Heart left ventricle (tissue), 16 donors: ENCODE measurements at regions not wholly inside any gene's neighbourhood (a gene's known extent, or its start where the extent isn't known, plus 50 kb on each side); places are given as distances from the start of the nearest gene placed in this dataset.

Experiments used
- ATAC-seq, 4 donors: fragments of 200-7000 bp; cut with Tn5 transposase; one replicate each; pipeline ENCODE4 v1.9.1; 2020 to 2022; ENCODE audit warnings: moderate library complexity in 4 of 4, mild to moderate bottlenecking in 3 of 4, moderate number of reproducible peaks in 1 of 4
- DNase-seq, 5 donors: peaks; one replicate each; pipeline ENCODE4 v3.0.0-alpha.2; 2020
- H3K27ac ChIP-seq, 12 donors: fragments of 200-600 bp; sonication (generic) in 4 of 12; one replicate each; pipeline versions ENCODE4 v1.5.0 to v1.8.0; 2016 to 2022; ENCODE audit warnings: mild to moderate bottlenecking in 2 of 12
- H3K27me3 ChIP-seq, 9 donors: fragments of 200-600 bp; sonication (generic) in 2 of 9; one replicate each; pipeline versions ENCODE4 v1.5.1 to v1.8.0; 2016 to 2022; ENCODE audit warnings: mild to moderate bottlenecking in 3 of 9
- H3K36me3 ChIP-seq, 9 donors: fragments of 200-600 bp; sonication (generic) in 2 of 9; one replicate each; pipeline versions ENCODE4 v1.5.0 to v1.8.0; 2018 to 2022; ENCODE audit warnings: mild to moderate bottlenecking in 2 of 9
- H3K4me1 ChIP-seq, 12 donors: fragments of 200-600 bp; sonication (generic) in 4 of 12; one replicate each; pipeline versions ENCODE4 v1.5.0 to v1.8.0; 2016 to 2022; ENCODE audit warnings: mild to moderate bottlenecking in 3 of 12
- H3K4me3 ChIP-seq, 12 donors: fragments of 200-600 bp; sonication (generic) in 4 of 12; one replicate each; pipeline versions ENCODE4 v1.5.0 to v1.8.0; 2017 to 2022; ENCODE audit warnings: mild to moderate bottlenecking in 9 of 12, moderate library complexity in 4 of 12
- H3K9me3 ChIP-seq, 12 donors: fragments of 200-600 bp; sonication (generic) in 4 of 12; one replicate each; pipeline versions ENCODE4 v1.5.0 to v1.8.0; 2016 to 2022; ENCODE audit warnings: mild to moderate bottlenecking in 1 of 12
- POLR2A ChIP-seq, 2 donors: fragments of 450-650 bp; IDR thresholded peaks; one replicate each; pipeline ENCODE4 v1.6.1; 2017; ENCODE audit warnings: antibody characterized with exemption in 2 of 2, mild to moderate bottlenecking in 2 of 2, moderate library complexity in 2 of 2
- WGBS, 4 donors: extraction: QIAGEN DNeasy Blood & Tissue Kit in 2 of 4; methylation state at CpG; one replicate each; pipeline versions ENCODE4 v1.1.5 to v1.1.7; 2013 to 2018; 5-methylcytosine and 5-hydroxymethylcytosine counted together
- intact Hi-C, 10 donors: fragments of 100-400 bp; cut with DNase I; formaldehyde crosslinking; loops; one replicate each; pipeline versions ENCODE4 v1.11.1 to v1.14.2; 2022
- TF ChIP-seq, protein P1 (sequence below), 12 donors: fragments of 200-600 bp; sonication (generic) in 4 of 12; IDR thresholded peaks; one replicate each; pipeline versions ENCODE4 v1.5.0 to v1.8.0; 2018 to 2022; ENCODE audit warnings: antibody characterized with exemption in 12 of 12, mild to moderate bottlenecking in 5 of 12
- donor health status: ischemic (EF 13 %, LVEDD 7.1; RV severe dilation, severe dysfunction).
- donor health status: healthy with polysubstance abuse.
- donor health status: DM: no; HTN: yes; CAD: no.
- donor health status: DM: no; HTN: no; CAD: no.
- donor health status: ischemic (EF 25% LVEDD 6.9; RV normal size, moderate dysfunction).
- donor health status: ischemic (EF 25% LVEDD 5.7; RV mildly dilated, moderate dysfunction).
- donor health status: healthy.
- donor health status: DM: yes; HTN: yes; CAD: no.
- donor health status: ischemic (EF 35%, LVEDD 5.7; RV mildly dilated, moderate dysfunction).
- donor health status: nonischemic (EF 11% LVEDD 7.7; RV severe dilation, severe dysfunction).
- donor health status: DM: yes; HTN: yes; CAD: no.
- donor health status: PGD.
- donor health status: ischemic (EF 29% LVEDD 5.4; RV normal size, mild dysfunction).
- donor health status: nonischemic (EF 23%, LVEDD 6.1; RV moderate dilation, normal function).

DNA sequence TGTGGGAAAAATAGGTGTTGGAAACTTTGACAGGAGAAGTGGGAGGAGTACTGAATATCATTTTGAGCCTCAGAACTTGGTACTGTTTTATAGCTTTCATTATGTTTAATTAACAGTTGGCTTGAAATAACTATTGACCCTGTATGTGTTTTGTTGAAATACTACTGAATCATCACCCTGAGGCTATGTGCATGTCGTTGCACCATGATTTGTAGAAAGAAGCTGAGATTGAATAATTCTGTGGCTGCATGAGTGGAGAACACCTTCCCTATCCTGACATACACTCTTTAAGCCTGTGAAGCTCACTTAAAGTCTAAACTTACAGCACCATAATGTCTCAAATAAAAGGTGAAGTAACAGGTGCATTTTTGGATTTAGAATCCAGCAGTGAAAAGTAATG lies 656.5 kb downstream of the CDY2B start:
- no peak for TF ChIP-seq POLR2A (IDR thresholded peaks at IDR 0.05)
- TF ChIP-seq, protein P1, sequence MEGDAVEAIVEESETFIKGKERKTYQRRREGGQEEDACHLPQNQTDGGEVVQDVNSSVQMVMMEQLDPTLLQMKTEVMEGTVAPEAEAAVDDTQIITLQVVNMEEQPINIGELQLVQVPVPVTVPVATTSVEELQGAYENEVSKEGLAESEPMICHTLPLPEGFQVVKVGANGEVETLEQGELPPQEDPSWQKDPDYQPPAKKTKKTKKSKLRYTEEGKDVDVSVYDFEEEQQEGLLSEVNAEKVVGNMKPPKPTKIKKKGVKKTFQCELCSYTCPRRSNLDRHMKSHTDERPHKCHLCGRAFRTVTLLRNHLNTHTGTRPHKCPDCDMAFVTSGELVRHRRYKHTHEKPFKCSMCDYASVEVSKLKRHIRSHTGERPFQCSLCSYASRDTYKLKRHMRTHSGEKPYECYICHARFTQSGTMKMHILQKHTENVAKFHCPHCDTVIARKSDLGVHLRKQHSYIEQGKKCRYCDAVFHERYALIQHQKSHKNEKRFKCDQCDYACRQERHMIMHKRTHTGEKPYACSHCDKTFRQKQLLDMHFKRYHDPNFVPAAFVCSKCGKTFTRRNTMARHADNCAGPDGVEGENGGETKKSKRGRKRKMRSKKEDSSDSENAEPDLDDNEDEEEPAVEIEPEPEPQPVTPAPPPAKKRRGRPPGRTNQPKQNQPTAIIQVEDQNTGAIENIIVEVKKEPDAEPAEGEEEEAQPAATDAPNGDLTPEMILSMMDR (IDR thresholded peaks at IDR 0.05): no peak
- no peak overlapping the region for H3K4me3 ChIP-seq
- H3K27ac ChIP-seq: no peak overlapping the region
- DNase-seq: no peak
- intact Hi-C loops: no loop called here
- H3K36me3 ChIP-seq: no peaks in the 10 kb centered on the region
- no peaks in the 10 kb centered on the region for H3K9me3 ChIP-seq
- no peaks in the 10 kb centered on the region for H3K4me1 ChIP-seq
- no peaks in the 10 kb centered on the region for H3K27me3 ChIP-seq
- WGBS, 4 donors: 32 to 33% methylated on average over 1 of the region's 1 CpG; no CpG with 5 or more reads in 2 of the 4 donors
- no peak for ATAC-seq

DNA sequence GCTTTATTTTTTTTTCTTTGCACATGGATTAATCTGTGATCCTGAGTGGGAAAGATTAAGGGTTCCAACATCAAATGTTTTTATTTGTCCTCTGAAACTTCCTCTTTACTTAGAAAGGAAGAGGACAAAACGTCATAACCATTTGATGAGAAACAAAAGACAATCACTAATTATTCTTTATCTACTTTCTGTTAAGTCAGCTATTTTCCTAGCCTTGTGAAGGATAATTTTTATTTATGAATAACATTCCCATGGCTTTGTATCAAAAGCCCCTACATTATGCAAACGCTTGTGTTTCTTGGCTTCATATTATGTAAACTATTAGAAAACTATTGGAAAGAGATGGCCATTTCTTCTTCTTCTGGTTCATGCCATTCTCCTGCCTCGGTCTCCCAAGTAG lies 677.6 kb downstream of the CDY2B start:
- no peak for TF ChIP-seq POLR2A (IDR thresholded peaks at IDR 0.05)
- TF ChIP-seq, protein P1 (IDR thresholded peaks at IDR 0.05): no peak
- intact Hi-C loops: no loop called here
- ATAC-seq: no peak

DNA sequence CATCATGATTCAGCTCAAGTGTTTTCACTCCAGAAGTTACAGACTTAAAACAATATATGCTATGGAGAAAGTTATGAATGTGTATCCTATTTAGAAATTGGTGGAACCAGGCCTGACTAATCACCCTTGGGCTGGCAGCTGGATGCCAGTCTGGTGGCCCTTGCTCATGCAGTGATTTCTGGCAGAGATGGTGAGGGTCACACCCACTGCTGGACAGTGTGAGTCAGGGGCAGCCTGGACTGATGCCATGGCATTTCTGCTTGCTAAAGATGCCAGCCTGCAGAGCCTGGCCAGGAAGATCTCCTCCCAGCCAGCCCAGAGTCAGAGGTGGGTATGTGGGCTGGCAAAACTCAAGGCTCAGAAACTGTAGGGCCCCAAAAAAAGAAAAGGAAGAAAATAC lies 695.7 kb downstream of the CDY2B start:
- intact Hi-C loops: no loop called here
- Histone ChIP-seq H3K27ac (no peak overlapping the region), H3K36me3 (no peaks in the 10 kb centered on the region), H3K4me3 (no peak overlapping the region), H3K27me3 (no peaks in the 10 kb centered on the region), H3K9me3 (no peaks in the 10 kb centered on the region), H3K4me1 (no peaks in the 10 kb centered on the region)
- TF ChIP-seq, protein P1 (IDR thresholded peaks at IDR 0.05): no peak
- no peak for TF ChIP-seq POLR2A (IDR thresholded peaks at IDR 0.05)
- ATAC-seq (no peak), DNase-seq (no peak)

More for the DNA sequence above, 677.6 kb downstream of the CDY2B start:
- Histone ChIP-seq H3K4me3 (no peak overlapping the region), H3K27ac (no peak overlapping the region), H3K27me3 (no peaks in the 10 kb centered on the region), H3K4me1 (no peaks in the 10 kb centered on the region), H3K36me3 (no peaks in the 10 kb centered on the region), H3K9me3 (peaks cover 0 to 3% (median 0%) of the 10 kb centered on the region in 12 donors)
- DNase-seq: no peak
- WGBS, 4 donors: 50 to 56% methylated on average over 3 of the region's 3 CpGs; no CpG with 5 or more reads in 2 of the 4 donors

DNA sequence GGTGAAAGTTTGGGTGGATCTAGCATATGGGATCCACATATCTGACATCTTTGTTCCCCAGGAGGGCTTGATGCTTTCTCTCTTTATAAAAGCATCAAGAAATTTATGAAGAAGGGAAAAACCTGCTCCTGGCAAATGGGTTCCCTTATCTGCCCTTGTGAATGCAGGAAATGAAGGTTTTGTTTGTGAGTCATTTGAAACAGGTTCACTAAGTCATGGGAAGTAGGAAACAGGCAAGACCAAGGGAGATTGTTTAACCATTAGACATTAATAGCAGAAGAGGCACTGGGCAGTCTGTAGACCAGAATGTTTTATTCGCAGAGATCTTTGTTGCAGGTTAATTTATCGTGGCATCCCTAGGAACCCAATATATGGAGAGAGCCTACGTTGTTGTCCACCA lies 713.1 kb downstream of the CDY2B start:
- Histone ChIP-seq H3K36me3 (no peaks in the 10 kb centered on the region), H3K4me3 (no peak overlapping the region), H3K4me1 (no peaks in the 10 kb centered on the region), H3K27ac (no peak overlapping the region), H3K9me3 (no peaks in the 10 kb centered on the region), H3K27me3 (no peaks in the 10 kb centered on the region)
- ATAC-seq: no peak
- TF ChIP-seq POLR2A (IDR thresholded peaks at IDR 0.05): no peak
- TF ChIP-seq, protein P1 (IDR thresholded peaks at IDR 0.05): no peak
- 67 to 68% methylated on average over 3 of the region's 3 CpGs; no CpG with 5 or more reads in 2 of the 4 donors for WGBS, 4 donors
- intact Hi-C loops: loop anchor here in 1 of 10 donors (10.0 kb wide), 1 partner anchor 62 kb away; no protein-coding TSS in a partner anchor
- no peak for DNase-seq
